Activated T-helper 17 cell treated with anti-CD3 and anti-CD28 coated beads, Interleukin-2, amount 50 U/mL, for 72 hours (primary cell): ENCODE measurements at regions not wholly inside any gene's neighbourhood (a gene's known extent, or its start where the extent isn't known, plus 50 kb on each side); places are given as distances from the start of the nearest gene placed in this dataset.

Experiments used
- ATAC-seq: fragments of 150-1000 bp; cut with Tn5 transposase; replicated peaks from 2 replicates; pipeline ENCODE4 v1.10.0; 2021; ENCODE audit warnings: mild to moderate bottlenecking, moderate library complexity
- H3K27ac Mint-ChIP-seq: one replicate; pipeline ENCODE4 v1.8.0; 2022; ENCODE audit warnings: mixed read lengths
- H3K27me3 Mint-ChIP-seq: one replicate; pipeline ENCODE4 v1.8.0; 2022; ENCODE audit warnings: mixed read lengths
- H3K36me3 Mint-ChIP-seq: one replicate; pipeline ENCODE4 v1.8.0; 2022; ENCODE audit warnings: low read depth, mild to moderate bottlenecking, mixed read lengths
- H3K4me1 Mint-ChIP-seq: one replicate; pipeline ENCODE4 v1.8.0; 2022; ENCODE audit warnings: mixed read lengths
- H3K4me3 Mint-ChIP-seq: one replicate; pipeline ENCODE4 v1.8.0; 2022; ENCODE audit warnings: mild to moderate bottlenecking, mixed read lengths
- H3K9me3 Mint-ChIP-seq: one replicate; pipeline ENCODE4 v1.8.0; 2022; ENCODE audit warnings: mixed read lengths

- Mint-ChIP-seq H3K27ac (no peak overlapping the region), H3K36me3 (no peaks in the 10 kb centered on the region), H3K27me3 (no peaks in the 10 kb centered on the region), H3K4me3 (no peak overlapping the region), H3K9me3 (peaks cover 7% of the 10 kb centered on the region), H3K4me1 (no peaks in the 10 kb centered on the region)
- ATAC-seq: no peak
Observed at GRCh38 chr2:239589270-239589825, 188.5 kb upstream of the HDAC4 start.

DNA sequence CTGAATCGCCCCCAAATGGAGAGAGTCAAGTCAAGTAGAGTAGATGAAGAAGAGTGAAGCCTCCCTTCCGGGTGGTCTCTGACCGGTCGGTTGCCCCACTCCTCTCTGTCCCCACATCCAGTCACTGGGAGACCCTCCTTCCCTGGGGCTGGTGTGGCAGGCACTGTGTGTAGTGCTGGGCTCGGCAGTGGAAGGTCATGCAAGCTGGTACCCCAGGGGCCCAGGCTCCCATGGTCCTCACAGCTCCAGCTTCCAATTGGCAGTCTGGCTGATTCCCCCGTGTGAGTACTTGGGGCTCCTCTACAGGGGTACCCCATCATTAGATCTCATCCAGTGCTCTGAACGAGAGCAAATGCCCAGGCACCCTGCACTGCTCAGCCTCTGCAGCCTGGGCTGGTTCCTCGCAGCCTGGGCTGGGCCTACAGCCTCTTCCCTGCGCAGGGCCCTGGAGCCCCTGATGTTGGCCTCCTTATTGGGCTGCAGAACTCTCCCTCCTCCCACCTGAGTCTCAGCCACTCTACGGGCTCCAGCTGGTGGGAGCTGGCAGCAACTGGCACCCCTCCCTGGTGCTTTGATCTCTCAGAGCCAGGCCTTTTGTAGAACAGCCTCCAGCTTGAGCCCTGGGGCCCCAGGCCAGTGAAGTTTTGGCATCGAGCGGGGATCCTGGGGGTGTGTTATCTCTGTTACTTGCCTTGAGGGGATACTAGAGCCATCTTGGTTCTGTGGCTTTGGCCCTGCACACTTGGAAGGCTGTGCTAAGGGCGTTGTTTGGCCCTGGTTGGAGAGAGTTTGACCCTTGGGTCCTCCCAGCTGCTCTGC is 187.8 kb upstream of the HDAC4 start:
- Mint-ChIP-seq H3K36me3 (no peaks in the 10 kb centered on the region), H3K4me1 (no peaks in the 10 kb centered on the region), H3K27ac (no peak overlapping the region), H3K27me3 (no peaks in the 10 kb centered on the region), H3K4me3 (no peak overlapping the region), H3K9me3 (peaks cover 7% of the 10 kb centered on the region)
- no peak for ATAC-seq

DNA sequence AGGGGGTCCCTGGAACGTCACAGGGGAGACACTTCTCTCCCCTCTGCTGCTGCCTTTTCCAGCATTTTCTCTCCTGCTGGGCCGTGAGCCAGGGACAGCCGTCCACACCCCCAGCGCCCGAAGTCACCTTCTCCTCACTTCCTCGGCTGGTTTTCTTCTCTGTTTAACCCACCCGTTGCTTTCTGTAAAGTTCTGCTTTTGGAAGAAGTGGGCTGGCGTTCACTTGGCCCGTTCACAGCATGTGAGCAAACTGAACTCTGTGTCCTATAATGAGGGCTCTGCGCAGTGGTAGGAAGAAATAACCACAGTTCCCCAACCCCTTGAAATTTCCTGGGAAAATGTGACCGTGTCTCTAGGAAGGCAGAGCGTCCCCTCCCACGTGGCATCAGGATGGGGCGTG is 187.0 kb upstream of the HDAC4 start:
- ATAC-seq: no peak
- Mint-ChIP-seq H3K4me1 (no peaks in the 10 kb centered on the region), H3K27me3 (no peaks in the 10 kb centered on the region), H3K4me3 (no peak overlapping the region), H3K9me3 (peaks cover 7% of the 10 kb centered on the region), H3K36me3 (no peaks in the 10 kb centered on the region), H3K27ac (no peak overlapping the region)

- no peaks in the 10 kb centered on the region for H3K4me1 Mint-ChIP-seq
- no peak for ATAC-seq
- no peak overlapping the region for H3K27ac Mint-ChIP-seq
- H3K36me3 Mint-ChIP-seq: no peaks in the 10 kb centered on the region
- peaks cover 7% of the 10 kb centered on the region for H3K9me3 Mint-ChIP-seq
- H3K27me3 Mint-ChIP-seq: no peaks in the 10 kb centered on the region
- no peak overlapping the region for H3K4me3 Mint-ChIP-seq
Observed at GRCh38 chr2:239587311-239587731, 186.5 kb upstream of the HDAC4 start.

DNA sequence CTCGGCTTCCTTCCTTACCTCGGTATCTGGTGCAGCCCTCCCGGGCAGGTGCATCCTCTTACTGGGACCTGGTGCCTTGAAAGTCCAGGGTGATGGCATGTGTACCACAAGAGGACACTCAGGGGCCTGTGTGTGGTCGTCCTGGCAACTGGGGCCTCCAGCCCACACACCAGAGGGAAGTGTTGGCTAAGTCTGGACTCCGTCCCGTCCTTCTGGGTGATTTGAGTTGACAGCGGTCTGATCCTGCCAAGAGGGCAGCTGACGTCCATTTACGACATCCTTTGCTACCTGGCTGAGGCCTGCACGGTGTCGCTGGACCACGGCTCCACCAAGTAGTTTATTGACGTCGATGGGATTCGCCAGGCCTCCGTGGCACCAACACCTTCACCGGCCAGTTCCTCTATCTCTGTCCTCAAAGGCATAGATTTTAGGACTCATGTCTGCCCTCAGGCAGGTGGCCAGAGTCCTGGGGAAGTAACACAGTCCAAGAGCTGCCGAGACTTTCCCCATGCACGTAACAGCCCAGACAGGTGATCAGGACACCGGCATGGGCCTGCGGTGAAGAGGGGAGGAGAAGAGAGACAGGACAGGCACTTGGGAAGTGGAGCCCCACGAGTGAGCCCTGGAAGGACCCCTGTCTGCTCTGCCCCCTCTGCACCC is 186.0 kb upstream of the HDAC4 start:
- ATAC-seq: no peak

DNA sequence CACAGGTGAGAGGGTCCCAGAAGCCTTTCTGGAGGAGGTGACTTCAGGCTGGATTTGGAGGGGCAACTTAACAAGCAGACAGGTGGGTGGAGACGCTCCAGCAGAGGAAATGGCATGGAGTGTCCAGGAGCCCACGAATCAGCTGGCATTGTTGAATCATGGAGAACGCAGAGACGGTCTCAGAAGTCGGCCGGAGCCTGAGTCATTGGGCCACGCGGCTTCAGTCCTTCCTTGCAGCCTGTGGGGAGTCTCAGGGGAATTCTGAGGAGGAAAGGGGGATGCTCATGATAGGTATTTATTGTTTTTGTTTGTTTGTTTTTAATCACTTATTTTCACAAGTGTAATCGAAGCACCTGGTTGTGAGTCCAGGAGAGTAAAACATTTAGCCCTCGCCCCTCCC is 184.6 kb upstream of the HDAC4 start:
- Mint-ChIP-seq H3K9me3 (no peaks in the 10 kb centered on the region), H3K27ac (no peak overlapping the region), H3K4me1 (peaks cover 5% of the 10 kb centered on the region), H3K4me3 (no peak overlapping the region), H3K27me3 (no peaks in the 10 kb centered on the region), H3K36me3 (no peaks in the 10 kb centered on the region)
- no peak for ATAC-seq

More for the DNA sequence above, 186.0 kb upstream of the HDAC4 start:
- Mint-ChIP-seq H3K4me1 (no peaks in the 10 kb centered on the region), H3K27ac (no peak overlapping the region), H3K27me3 (no peaks in the 10 kb centered on the region), H3K36me3 (no peaks in the 10 kb centered on the region), H3K4me3 (no peak overlapping the region), H3K9me3 (peaks cover 3% of the 10 kb centered on the region)

GRCh38 chr2:239584986-239585385 is 184.2 kb upstream of the HDAC4 start:
- no peak for ATAC-seq
- Mint-ChIP-seq H3K4me3 (no peak overlapping the region), H3K27ac (no peak overlapping the region), H3K4me1 (peaks cover 5% of the 10 kb centered on the region), H3K27me3 (no peaks in the 10 kb centered on the region), H3K36me3 (no peaks in the 10 kb centered on the region), H3K9me3 (no peaks in the 10 kb centered on the region)

DNA sequence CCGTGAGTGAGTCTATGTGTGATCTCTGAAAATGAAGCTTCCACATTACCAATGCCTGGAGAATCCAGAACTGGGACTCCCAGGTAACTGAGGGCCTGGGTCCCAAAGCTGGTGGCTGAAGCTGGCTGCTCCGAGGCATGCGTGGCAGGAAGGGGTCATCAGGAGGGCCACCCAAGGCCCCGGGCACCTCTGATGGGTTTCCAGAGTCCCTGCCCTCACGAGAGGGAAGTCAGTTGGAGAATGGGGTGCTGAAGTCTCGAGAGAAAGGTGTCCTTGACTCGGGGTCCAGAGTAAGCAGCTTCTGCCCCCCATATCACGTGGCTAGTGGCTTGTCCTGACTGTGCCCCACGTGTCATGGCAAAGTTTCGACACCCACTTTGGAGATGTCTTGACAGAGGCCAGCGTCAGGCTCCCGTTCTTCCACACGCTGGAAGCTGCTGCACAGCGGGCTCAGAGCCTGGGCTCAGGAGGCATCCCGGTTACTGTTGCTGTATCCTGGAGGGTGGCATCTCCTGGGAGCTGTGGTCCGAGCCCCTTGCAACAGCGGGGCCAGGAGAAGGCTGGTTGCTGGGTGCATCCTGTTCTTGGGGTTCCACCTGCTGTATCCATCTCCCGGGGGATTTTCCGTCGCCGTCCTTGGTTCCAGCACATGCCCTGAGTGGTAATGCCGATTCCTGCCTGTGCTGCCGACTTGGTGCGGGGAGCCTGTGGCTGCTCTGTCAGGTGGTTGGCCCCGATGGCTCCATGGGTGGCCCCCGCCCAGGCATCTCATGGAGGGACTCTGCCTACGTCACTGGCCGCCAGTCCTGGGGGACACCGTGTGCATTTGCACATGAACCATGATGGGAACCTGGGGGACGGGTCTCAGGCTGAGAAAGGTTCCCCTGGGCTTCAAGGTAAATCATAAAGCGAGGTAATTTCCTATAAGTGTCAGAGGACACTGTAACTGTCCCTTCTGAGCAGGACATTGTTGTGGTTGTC is 183.3 kb upstream of the HDAC4 start:
- Mint-ChIP-seq H3K27me3 (no peaks in the 10 kb centered on the region), H3K9me3 (no peaks in the 10 kb centered on the region), H3K4me3 (no peak overlapping the region), H3K4me1 (peaks cover 5% of the 10 kb centered on the region), H3K27ac (no peak overlapping the region), H3K36me3 (no peaks in the 10 kb centered on the region)
- no peak for ATAC-seq

DNA sequence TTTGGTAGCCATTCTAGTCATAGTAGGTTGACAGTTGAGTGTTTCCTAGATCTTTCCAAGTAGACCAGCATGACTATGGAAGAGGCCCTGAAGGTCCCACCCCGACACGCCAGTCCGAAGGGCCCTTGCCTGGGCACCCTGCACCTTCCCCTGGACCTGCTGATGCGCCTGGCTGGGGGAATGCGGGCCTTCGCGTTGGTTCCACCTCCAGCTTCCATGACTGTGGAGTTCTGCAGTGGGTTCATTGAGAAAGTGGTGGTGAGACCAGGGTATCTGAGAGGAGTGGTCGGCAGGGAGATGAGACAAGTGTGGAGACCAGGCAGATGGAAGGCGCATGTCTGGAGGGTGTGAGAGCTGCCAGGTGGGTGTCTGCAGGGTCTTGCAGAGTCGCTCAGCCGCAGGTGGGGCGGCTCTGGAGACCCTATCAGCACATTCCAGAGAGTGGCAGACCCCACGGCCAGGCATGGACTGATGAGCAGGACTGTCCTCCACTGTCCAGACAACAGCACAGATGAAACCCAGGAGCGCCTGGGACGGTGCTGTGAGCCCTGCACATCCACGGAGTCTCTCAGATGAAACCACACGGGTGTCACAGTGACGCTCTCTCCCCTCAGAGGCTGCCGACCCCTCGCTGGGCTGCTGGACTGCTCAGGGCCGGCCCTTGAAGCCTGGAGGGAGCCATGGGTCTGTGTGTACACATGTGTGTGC is 182.5 kb upstream of the HDAC4 start:
- Mint-ChIP-seq H3K36me3 (no peaks in the 10 kb centered on the region), H3K4me3 (no peak overlapping the region), H3K4me1 (peaks cover 5% of the 10 kb centered on the region), H3K27ac (no peak overlapping the region), H3K27me3 (no peaks in the 10 kb centered on the region), H3K9me3 (no peaks in the 10 kb centered on the region)
- no peak for ATAC-seq

DNA sequence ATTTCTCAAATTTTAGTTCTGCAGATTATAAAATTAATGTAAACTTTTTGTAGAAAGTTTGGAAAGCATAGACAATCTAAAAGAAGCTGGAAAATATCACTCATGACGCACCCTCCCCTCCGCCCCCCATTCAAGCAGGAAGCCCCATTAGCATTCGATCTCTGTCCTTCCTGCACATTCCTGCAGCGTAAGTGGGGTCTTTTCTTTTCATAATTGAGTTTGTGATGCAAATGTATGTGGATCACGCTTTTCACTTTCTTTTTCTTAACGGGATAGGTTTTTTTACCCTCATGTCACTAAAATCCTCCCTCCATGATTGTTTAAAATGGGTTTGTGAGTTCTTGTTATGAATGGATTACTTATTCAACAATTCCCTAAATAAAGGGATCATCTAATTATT is 181.7 kb upstream of the HDAC4 start:
- H3K4me3 Mint-ChIP-seq: no peak overlapping the region
- no peaks in the 10 kb centered on the region for H3K9me3 Mint-ChIP-seq
- no peak overlapping the region for H3K27ac Mint-ChIP-seq
- H3K36me3 Mint-ChIP-seq: no peaks in the 10 kb centered on the region
- peaks cover 5% of the 10 kb centered on the region for H3K4me1 Mint-ChIP-seq
- no peaks in the 10 kb centered on the region for H3K27me3 Mint-ChIP-seq
- no peak for ATAC-seq

DNA sequence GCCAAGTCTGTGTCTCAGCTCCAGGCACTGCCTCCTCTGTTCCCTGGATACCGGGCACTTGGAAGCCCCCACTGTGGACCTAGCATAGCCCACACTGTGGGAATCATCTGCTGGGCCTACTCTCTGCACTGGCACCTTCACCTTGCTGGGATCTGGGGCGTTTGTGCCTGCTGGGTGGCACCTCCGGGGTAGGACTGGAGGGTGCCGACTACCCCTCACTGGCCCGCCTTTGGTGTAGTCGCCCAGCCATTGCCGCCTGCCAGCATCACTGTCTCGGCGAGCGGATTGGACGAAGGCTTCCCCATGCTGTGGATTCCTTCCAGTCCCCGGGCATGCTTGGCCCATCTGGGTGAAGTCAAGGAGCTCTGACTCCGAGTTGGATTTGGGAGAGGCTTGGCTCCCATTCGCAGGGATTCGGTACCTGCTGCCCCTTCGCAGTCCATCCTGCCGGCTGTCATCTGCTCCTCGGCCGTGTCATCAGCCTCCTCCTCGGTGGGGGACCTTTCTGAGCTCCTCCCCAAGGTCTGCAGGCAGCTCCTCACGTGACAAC is 180.6 kb upstream of the HDAC4 start:
- H3K4me3 Mint-ChIP-seq: no peak overlapping the region
- H3K4me1 Mint-ChIP-seq: peaks cover 5% of the 10 kb centered on the region
- H3K36me3 Mint-ChIP-seq: no peaks in the 10 kb centered on the region
- H3K27me3 Mint-ChIP-seq: no peaks in the 10 kb centered on the region
- ATAC-seq: no peak
- no peak overlapping the region for H3K27ac Mint-ChIP-seq
- H3K9me3 Mint-ChIP-seq: no peaks in the 10 kb centered on the region

GRCh38 chr2:239580199-239580527 is 179.3 kb upstream of the HDAC4 start:
- Mint-ChIP-seq H3K4me3 (no peak overlapping the region), H3K27me3 (no peaks in the 10 kb centered on the region), H3K27ac (no peak overlapping the region), H3K4me1 (peaks cover 5% of the 10 kb centered on the region), H3K36me3 (no peaks in the 10 kb centered on the region), H3K9me3 (no peaks in the 10 kb centered on the region)
- ATAC-seq: no peak

DNA sequence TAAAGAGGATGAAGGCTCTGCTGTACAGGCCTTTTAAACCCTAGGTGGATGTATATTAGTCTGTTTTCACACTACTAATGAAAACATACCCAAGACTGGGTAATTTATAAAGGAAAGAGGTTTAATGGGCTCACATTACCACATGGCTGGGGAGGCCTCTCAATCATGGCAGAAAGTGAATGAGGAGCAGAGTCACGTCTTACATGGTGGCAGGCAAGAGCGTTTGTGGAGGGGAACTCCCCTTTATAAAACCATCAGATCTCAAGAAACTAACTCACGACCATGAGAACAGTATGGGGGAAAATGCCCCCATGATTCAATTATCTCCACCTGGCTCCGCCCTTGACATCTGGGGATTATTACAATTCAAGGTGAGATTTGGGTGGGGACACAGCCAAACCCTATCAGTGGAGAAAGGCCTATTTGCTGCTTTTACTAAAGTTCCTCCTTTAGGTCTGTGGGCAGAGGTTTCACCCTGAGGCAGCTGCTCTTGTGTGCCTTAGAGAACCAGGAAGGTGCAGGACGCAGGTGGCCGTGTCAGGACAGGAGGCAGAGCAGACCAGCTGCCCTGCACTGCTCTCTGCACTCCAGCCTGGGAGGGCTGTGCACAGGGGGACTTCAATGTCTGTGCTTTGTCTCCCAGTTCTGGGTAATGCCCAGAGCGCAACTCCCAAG is 178.8 kb upstream of the HDAC4 start:
- no peak for ATAC-seq
- Mint-ChIP-seq H3K9me3 (no peaks in the 10 kb centered on the region), H3K36me3 (no peaks in the 10 kb centered on the region), H3K27me3 (no peaks in the 10 kb centered on the region), H3K4me3 (no peak overlapping the region), H3K27ac (peak overlapping the region; percentile 49), H3K4me1 (peaks cover 5% of the 10 kb centered on the region)
